NB4 (cell line): ENCODE measurements at regions not wholly inside any gene's neighbourhood (a gene's known extent, or its start where the extent isn't known, plus 50 kb on each side); places are given as distances from the start of the nearest gene placed in this dataset.

Source experiments
- DNase-seq: peaks from one replicate; pipeline ENCODE4 v3.0.0; 2010; ENCODE audit warnings: low read depth
- H3K4me3 ChIP-seq: one replicate; pipeline ENCODE4 v1.5.1; 2011; ENCODE audit warnings: mild to moderate bottlenecking, low read depth, low read length, moderate library complexity
- CTCF ChIP-seq: IDR thresholded peaks from one replicate; pipeline ENCODE4 v1.5.1; 2012; ENCODE audit warnings: low read depth, low read length
- MYC ChIP-seq: IDR thresholded peaks from 2 replicates; pipeline ENCODE4 v1.6.1; 2011; ENCODE audit warnings: low read depth, low read length
- POLR2A ChIP-seq: IDR thresholded peaks from 2 replicates; pipeline ENCODE4 v1.6.1; 2011; ENCODE audit warnings: mild to moderate bottlenecking; ENCODE audit not compliant: insufficient read length; ENCODE audit errors: extremely low read depth
- TF ChIP-seq, protein P1 (sequence below): IDR thresholded peaks from 2 replicates; pipeline ENCODE4 v1.6.1; 2011; ENCODE audit warnings: low read depth, low read length

GRCh38 chr3:152198665-152199064 is 70.1 kb upstream of the MBNL1 start:
- H3K4me3 ChIP-seq: no peak overlapping the region
- TF ChIP-seq MYC (no peak), POLR2A (no peak), CTCF (no peak)
- TF ChIP-seq, protein P1, sequence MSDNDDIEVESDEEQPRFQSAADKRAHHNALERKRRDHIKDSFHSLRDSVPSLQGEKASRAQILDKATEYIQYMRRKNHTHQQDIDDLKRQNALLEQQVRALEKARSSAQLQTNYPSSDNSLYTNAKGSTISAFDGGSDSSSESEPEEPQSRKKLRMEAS: no peak
- DNase-seq: peak; percentile 59

GRCh38 chr3:152199102-152199840 is 69.5 kb upstream of the MBNL1 start:
- peak overlapping the region; percentile 19 for H3K4me3 ChIP-seq
- peak; percentile 64 for DNase-seq
- TF ChIP-seq MYC (peak; percentile 34; the same call in 1 of the 2 replicates), POLR2A (no peak), CTCF (no peak)
- TF ChIP-seq, protein P1: peak; percentile 74

- no peak for TF ChIP-seq CTCF
- no peak for TF ChIP-seq POLR2A
- TF ChIP-seq, protein P1: no peak
- TF ChIP-seq MYC: no peak
- H3K4me3 ChIP-seq: peak overlapping the region; percentile 42
- peak; percentile 53 for DNase-seq
Measured at GRCh38 chr3:152200476-152201420, 68.0 kb upstream of the MBNL1 start.

DNA sequence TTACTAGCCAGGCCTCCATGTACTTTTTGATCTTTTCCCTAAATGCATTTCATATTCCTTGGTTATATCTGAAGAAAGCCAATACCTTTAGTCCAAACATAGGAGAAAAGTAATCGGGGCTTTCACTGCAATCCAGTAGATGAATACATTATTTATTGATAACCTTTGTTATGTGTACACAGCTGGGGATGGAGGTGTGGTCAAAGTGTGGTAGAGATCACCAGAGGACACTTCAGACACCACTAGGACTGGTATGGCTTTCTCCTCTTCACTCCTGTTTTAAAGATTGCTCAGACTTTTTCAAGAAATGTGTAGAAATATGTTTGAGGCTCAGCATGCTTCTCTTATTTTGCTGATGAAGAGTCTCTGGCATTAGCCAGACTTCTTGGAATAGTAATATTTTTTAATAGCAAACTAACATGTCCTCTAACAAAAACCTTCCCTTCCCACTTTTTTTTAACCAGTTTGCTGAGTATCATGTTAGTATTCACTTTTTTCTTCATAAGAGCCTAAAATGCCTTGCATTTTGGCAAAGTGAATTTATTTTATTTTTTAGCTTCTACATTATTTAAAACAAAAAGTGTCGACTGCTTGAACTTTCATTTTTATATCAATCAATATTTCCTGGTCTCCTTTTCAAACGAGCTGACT is 65.6 kb upstream of the MBNL1 start:
- peak overlapping the region; percentile 77 for H3K4me3 ChIP-seq
- no peak for TF ChIP-seq MYC
- peak; percentile 36 for TF ChIP-seq POLR2A
- TF ChIP-seq CTCF: no peak
- peak; percentile 62 for DNase-seq

DNA sequence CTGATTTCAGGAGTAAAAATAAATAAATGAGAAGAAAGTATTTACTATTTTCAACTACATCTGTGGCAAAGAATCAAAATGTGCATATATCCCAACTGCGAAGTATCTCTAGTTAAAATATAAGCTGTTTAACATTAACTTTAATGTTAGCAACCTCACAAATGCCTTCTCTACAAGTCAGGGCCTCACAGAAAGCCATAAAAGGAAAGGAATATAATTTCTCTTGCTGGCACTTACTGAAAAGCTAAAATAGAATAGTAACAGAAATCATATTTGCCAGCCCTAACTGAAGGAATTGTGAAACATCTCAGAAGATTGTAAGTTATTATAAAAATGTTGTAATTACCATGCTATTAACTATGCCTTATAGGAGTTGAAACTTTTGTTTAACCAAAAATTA is 65.1 kb upstream of the MBNL1 start:
- peak; percentile 29 for DNase-seq
- TF ChIP-seq MYC: no peak
- TF ChIP-seq, protein P1: no peak
- TF ChIP-seq CTCF: no peak
- TF ChIP-seq POLR2A: no peak
- peak overlapping the region; percentile 77 for H3K4me3 ChIP-seq
